NCI-H2196 (cell line): ENCODE measurements at regions not wholly inside any gene's neighbourhood (a gene's known extent, or its start where the extent isn't known, plus 50 kb on each side); places are given as distances from the start of the nearest gene placed in this dataset.
"Not testable (repeated sequence)": the region's sequence is repeated elsewhere in the genome, so short reads cannot be mapped to it uniquely, and the experiment has no call there.

ENCODE experiments used
- DNase-seq: peaks from one replicate; lab custom pipeline; 2025; ENCODE audit not compliant: unreplicated experiment; lab: John Stamatoyannopoulos, UW

GRCh38 chr5:106393276-106393675, 1277.5 kb downstream of the EFNA5 start:
- DNase-seq = no peak

GRCh38 chr5:106392766-106393165, 1278.0 kb downstream of the EFNA5 start:
- no peak for DNase-seq

- not testable (repeated sequence) for DNase-seq
Measured at GRCh38 chr5:106387767-106388166, 1283.0 kb downstream of the EFNA5 start.

GRCh38 chr5:106386287-106386686, 1284.5 kb downstream of the EFNA5 start:
- no peak for DNase-seq

DNA sequence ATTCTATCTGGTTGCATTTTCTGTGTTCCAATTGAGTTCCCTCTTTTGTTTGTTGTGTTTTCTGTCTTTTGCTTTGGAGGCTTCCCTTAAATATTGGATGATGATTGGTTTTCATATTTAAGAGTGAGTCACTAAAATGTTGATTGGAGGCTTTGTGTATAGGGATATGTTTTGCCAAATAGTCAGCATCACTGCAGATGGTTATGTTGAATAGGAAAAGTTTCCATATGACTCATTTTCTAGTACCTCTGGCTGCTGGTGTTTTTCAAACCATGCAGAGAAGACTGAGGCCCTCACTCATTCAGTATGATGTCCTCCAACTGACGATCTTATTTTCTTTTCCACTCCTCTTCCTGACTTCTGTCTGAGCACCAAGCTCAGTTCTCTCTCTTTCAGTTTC, 1290.0 kb downstream of the EFNA5 start:
- no peak for DNase-seq

DNA sequence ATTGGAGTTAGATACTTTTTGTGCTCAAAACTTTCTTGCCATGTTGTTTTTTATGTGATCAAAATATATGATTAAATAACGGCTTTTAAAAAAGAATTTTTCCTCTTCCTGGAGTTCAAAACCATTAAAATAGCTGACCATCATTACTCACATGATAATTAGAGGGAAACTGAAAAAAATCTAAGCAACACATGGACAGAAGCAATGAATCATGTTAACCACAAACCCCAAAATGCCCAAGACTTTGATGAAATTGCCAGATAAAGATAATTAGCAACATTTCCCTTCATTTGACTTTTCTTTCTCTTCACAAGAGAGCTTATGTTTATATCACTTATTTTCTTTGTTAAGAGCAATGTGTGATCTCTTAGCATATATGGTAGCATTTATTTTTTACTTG, 1294.2 kb downstream of the EFNA5 start:
- DNase-seq = no peak

GRCh38 chr5:106374956-106375355, 1295.8 kb downstream of the EFNA5 start:
- no peak for DNase-seq

DNA sequence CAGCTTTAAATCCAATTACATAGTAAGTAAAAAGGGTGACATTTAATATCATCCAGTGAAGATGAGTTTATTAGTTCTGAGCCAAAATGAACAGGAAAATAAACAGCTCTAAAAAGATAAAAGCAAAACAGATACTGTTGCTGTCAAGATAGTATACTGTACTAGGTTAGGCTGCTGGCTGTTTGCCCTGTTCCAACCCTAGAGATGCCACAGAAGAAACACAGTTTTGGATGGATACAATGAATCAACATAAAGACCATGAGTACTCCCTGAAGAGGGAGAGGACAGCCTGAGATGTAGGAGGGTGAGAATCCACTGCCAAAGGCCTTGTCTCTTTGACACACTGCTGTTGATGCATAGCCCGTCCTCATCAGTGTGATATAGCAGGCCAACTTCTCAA, 1302.7 kb downstream of the EFNA5 start:
- DNase-seq = no peak

DNA sequence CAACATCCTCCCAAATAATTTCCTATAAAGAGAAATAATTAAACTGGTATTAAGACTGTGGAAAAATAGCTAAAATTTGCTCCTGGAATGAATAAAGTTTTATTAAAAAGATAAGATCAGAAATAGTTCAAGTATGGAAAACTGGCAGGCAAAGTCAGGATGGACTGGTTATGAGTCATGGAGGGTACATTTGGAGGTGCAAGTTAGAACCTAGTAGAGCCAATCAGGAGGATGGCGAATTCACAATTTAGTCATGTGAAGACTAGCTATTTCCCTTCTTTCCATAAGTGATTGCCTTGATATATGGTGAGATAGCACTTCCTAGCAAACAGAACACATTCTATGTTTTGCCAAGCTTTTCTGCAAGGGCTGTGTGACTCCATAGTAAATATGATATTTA, 1303.5 kb downstream of the EFNA5 start:
- no peak for DNase-seq

DNA sequence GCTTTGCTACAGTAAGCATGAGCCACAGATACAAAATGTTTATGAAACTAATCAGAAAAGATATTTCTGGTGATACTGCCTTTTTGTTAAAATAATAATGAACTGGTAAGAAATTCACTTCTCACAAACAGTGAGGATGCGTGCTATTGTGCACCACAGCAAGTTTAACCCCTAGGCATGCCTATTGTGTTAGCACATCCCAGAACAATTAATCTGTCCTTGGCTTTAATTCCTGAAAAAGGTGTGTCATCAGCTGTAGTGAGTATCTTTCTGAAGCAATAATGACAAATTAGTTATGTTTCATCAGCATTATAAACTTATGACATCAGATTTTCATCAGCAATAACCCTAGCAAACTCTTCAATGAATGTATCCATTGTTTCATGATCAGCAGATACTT, 1307.2 kb downstream of the EFNA5 start:
- no peak for DNase-seq

DNA sequence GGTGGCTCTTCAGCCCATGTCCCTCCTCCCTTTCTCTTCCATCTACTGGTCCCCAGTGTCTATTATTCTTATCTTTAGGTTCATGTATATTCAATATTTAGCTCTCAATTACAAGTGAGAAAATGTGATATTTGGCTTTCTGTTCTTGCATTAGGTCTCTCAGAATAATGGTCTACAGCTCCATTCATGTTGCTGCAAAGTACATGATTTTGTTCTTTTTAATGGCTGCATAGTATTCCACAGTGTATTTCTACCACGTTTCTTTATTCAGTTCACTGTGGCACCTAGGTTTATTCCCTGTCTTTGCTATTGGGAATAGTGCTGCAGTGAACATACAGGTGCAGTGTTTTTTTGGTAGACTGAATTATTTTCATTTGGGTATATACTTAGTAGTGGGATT, 1308.8 kb downstream of the EFNA5 start:
- DNase-seq = no peak

- no peak for DNase-seq
Measured at GRCh38 chr5:106331415-106331814, 1339.3 kb downstream of the EFNA5 start.

DNA sequence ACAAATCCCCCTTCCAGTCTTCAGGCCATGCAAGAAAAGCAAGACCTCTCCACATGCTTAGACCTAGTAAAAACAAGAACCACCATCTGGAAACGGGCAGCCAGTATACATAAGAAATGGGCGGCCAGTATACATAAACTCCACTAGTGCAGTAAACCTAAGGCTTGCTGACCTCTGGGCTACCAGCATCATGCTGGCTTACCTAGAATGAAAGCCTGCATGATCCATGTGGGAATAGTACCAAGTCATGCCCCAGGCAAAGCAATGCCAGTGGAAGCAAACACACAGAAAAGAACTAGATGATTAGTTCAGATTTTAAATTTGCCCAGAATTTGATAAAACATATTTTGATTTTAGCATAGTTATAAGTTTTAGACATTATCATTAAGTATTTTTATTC, 1346.4 kb downstream of the EFNA5 start:
- no peak for DNase-seq

DNA sequence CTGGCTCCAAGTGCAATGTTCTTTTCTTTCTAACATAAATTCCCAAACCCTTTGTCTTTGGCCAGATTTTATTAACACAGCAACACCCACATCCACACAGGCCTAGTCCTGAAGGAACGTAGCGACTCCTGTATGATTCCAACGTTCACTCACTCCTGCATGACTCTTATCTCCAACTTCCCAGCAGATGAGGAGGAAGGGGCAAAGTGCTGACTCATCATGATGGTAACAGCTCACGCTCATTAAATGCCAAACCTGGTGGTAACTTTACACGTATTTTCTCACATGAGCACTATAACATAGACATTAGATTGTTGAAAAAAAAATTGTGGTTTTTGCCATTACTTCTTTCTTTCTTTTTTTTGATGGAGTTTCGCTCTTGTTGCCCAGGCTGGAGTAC, 1349.5 kb downstream of the EFNA5 start:
- DNase-seq = no peak

GRCh38 chr5:106314221-106314824, 1356.4 kb downstream of the EFNA5 start:
- no peak for DNase-seq

- no peak for DNase-seq
Measured at GRCh38 chr5:106312360-106312759, 1358.4 kb downstream of the EFNA5 start.

DNA sequence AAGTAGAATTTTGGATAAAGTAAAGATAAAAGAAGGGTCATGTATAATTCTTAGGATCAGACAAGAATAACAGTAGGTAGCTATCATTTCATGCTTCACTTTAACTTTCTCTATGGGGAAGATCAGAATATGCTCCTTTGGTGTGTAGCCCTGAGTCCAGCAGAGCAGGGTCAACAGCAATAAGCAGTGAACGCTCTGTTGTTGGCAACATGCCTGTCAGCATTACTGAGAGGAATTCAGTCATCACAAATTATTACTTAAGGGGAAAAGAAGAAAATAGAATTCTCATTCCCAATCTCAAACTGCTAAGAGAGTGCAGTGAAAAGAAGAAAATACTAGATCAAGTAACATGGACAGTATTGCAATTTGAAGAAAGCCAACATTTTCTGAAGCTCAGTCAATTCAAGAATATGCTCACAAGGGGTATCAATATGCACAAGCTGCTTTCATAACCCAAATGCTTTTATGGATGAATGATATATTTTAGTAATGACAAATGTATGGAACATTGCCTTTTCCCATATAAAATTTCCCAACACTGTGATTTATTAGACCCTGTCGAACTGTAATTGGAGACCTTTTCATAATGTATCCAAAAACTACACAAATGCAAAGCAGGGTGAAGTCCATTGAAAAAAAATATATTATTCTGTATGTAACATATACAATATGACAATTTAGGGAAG, 1359.4 kb downstream of the EFNA5 start:
- no peak for DNase-seq

GRCh38 chr5:106307265-106307664, 1363.5 kb downstream of the EFNA5 start:
- no peak for DNase-seq

DNA sequence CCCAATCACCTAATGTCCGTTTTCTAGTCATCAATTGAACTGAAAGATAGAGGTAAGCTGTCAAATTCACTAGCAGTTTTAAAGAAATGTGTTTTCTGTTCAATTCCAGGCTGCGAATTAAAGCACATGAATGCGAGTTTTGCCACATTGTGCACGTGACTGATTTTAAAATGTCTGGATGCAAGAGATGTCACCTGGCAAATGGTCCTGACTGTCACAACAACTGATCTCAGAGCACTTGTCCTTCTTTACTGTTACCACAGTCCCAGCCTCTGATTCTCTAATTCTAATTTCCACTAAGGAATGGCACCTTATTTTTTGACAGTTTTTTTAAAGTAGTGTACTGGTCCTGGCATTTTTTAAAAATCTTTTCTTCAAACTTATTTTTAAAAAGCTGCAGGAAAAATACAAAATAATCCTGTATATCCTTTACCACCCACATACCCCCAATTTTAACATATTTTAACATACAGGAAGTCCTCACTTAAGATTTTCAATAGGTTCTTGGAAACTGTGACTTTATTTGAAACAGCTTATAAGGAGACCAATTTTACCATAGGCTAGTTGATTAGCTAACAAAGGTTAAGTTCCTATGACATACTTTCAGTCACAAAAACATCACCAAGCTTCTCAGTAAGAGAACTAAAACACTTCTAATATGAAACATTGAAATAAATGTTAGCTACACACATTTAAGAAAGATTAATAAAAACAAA, 1364.3 kb downstream of the EFNA5 start:
- DNase-seq = no peak

DNA sequence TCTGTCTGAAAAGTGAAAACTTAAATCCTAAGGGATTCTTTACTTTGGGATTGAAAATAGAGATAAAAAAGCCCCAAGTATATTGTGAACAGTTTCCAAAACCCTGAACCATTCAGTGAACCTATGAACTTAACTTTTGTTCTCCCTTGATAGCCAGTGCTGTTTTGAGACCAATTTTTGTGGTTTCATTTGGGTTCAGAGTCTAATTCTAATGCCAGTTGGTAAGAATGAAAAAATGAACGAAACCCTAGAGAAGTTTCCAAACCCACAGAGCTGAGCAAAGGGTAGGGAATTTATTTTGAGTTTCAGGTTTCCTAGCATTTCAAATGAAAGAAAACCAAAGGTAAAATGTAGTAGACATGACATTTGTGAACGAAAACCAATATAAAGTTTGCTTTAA, 1366.8 kb downstream of the EFNA5 start:
- DNase-seq = no peak

GRCh38 chr5:106292654-106293053, 1378.1 kb downstream of the EFNA5 start:
- DNase-seq = no peak

DNA sequence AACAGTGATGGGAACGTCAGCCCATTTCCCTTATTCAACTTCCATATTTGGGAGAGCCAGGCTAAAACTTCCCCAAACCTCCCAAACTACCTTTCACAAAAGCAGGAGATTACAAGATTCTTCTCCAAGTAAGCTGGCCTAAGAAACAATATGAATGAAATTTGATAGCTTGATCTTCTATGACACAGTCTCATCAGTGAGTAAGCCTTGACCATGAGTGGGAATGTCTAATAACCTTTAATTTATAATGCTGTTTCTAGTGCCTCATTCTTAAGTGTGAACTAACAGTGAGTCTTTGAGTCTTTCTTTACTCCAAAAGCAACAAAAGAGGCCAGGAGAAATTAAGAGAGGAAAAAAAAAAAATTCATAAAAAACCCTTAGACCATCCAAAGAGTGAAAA, 1379.9 kb downstream of the EFNA5 start:
- no peak for DNase-seq
